Naive B cell (primary cell): ENCODE measurements at regions not wholly inside any gene's neighbourhood (a gene's known extent, or its start where the extent isn't known, plus 50 kb on each side); places are given as distances from the start of the nearest gene placed in this dataset.

Experiments used
- ATAC-seq, 2 donors: fragments of 150-1000 bp; cut with Tn5 transposase; 2 replicates each; pipeline ENCODE4 v1.10.0; 2021; ENCODE audit warnings: low read depth in 2 of 2, mild to moderate bottlenecking in 2 of 2, moderate library complexity in 2 of 2
- DNase-seq: peaks from one replicate; pipeline ENCODE4 v3.0.0; 2022
- H3K27ac Mint-ChIP-seq, 6 donors: one replicate each; pipeline ENCODE4 v1.8.0; 2020 to 2022; ENCODE audit warnings: mild to moderate bottlenecking in 6 of 6, mixed read lengths in 6 of 6, moderate library complexity in 5 of 6, inconsistent platforms in 2 of 6
- H3K27me3 Mint-ChIP-seq, 3 donors: one replicate each; pipeline ENCODE4 v1.8.0; 2021 to 2022; ENCODE audit warnings: mixed read lengths in 3 of 3, mild to moderate bottlenecking in 1 of 3
- H3K36me3 Mint-ChIP-seq, 2 donors: one replicate each; pipeline ENCODE4 v1.8.0; 2020 to 2022; ENCODE audit warnings: mixed read lengths in 2 of 2, inconsistent platforms in 1 of 2, mild to moderate bottlenecking in 1 of 2
- H3K4me1 Mint-ChIP-seq, 3 donors: one replicate each; pipeline ENCODE4 v1.8.0; 2020 to 2022; ENCODE audit warnings: mixed read lengths in 3 of 3, inconsistent platforms in 1 of 3, mild to moderate bottlenecking in 1 of 3, moderate library complexity in 1 of 3
- H3K4me3 Mint-ChIP-seq, 8 donors: one replicate each; pipeline ENCODE4 v1.8.0; 2020 to 2022; ENCODE audit warnings: mild to moderate bottlenecking in 8 of 8, mixed read lengths in 8 of 8, moderate library complexity in 8 of 8, inconsistent platforms in 2 of 8
- H3K9me3 Mint-ChIP-seq, 7 donors: one replicate each; pipeline ENCODE4 v1.8.0; 2020 to 2022; ENCODE audit warnings: mixed read lengths in 7 of 7, mild to moderate bottlenecking in 5 of 7, inconsistent platforms in 2 of 7, moderate library complexity in 1 of 7

DNA sequence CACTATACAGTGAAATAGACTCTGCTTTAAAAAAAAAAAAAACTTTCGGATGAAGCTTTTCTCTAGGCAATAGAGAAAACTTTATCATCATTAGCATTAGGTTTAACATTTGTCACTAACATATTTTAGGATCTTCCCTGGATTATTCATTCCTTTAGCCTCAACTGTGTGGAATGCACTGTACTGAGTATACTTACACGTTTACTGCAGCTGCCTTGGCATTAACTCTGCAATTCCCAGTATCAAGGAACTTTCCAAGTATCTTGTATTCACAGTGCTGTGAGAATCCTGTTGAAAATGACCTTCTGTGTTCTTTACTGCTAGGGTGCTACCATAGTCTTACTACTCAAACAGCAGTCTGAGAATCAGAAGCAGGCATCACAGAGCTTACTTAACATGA, 328.2 kb upstream of the COL3A1 start:
- no peak overlapping the region for H3K27ac Mint-ChIP-seq
- DNase-seq (no peak), ATAC-seq (no peak)
- no peaks in the 10 kb centered on the region for H3K27me3 Mint-ChIP-seq
- peaks cover 0 to 6% (median 5%) of the 10 kb centered on the region in 7 donors for H3K9me3 Mint-ChIP-seq
- no peak overlapping the region for H3K4me3 Mint-ChIP-seq
- no peaks in the 10 kb centered on the region for H3K4me1 Mint-ChIP-seq
- no peaks in the 10 kb centered on the region for H3K36me3 Mint-ChIP-seq

DNA sequence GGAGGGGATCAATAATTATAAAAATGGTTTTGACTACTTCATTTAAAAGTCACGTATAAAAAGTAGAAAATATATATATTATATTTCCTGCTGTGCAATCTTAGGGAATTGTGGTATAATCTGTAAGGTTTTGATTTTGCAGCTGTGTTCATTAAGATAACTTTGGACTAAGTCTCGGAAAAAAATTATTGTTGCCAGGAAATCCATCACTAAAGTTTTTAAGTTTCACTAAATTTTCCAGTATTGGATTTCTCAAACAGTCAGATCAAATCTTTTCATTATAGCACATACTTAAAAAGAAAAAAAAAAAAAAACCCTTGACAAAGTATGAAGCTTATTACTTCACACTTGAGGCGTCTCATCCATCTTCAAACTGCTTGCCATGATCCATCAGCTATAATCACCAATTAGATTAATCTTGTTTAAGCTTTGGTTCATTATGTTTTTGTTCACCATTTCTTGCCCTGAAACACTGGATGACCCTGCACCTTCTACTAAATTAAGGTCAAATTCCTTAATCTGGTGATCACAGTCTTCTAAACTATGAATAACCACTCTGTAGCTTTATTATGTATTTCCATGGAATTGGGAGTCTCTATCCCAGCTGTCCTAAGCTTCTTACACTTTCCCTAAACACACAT, 326.6 kb upstream of the COL3A1 start:
- ATAC-seq, result no peak
- Mint-ChIP-seq H3K27ac (no peak overlapping the region), H3K4me3 (no peak overlapping the region), H3K36me3 (no peaks in the 10 kb centered on the region), H3K4me1 (no peaks in the 10 kb centered on the region), H3K27me3 (no peaks in the 10 kb centered on the region), H3K9me3 (peaks cover 0 to 11% (median 4%) of the 10 kb centered on the region in 7 donors)
- no peak for DNase-seq

DNA sequence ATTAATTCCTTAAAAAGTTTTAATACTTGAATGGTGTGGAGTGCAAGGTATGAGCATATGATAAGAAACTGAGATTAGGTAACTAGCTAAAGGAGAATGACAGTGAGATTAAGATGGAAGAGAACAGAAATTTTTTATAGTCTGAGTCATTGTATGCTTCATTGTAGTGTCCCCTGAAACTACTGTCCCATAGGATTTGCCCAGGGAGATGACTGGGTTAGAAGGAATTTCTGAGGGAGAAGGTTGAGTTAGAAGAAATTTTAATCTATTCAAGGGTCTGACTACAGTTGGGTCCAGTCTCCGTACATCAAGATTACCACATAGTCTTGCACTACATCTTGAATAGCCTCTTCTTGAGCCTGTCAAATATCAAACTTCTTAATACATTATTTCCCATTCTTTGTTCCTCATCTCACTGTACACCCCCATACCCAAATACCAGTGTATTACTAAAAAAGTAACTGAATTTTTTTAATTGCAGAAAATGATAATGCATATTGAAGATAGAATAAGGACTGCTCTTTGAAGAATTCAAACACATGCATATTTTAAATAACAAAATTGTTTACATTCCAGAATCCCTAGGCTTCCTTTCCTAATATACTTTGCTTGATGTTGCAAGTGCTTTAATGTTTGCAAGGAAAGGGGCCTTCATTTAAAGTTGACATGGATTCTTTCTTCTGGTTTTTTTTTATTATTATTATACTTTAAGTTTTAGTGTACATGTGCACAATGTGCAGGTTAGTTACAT, 314.3 kb upstream of the COL3A1 start:
- H3K4me1 Mint-ChIP-seq, result no peaks in the 10 kb centered on the region
- no peaks in the 10 kb centered on the region for H3K36me3 Mint-ChIP-seq
- H3K27ac Mint-ChIP-seq, result no peak overlapping the region
- H3K27me3 Mint-ChIP-seq, result no peaks in the 10 kb centered on the region
- peaks cover 0 to 3% (median 0%) of the 10 kb centered on the region in 7 donors for H3K9me3 Mint-ChIP-seq
- ATAC-seq, result no peak
- DNase-seq, result no peak
- no peak overlapping the region for H3K4me3 Mint-ChIP-seq

DNA sequence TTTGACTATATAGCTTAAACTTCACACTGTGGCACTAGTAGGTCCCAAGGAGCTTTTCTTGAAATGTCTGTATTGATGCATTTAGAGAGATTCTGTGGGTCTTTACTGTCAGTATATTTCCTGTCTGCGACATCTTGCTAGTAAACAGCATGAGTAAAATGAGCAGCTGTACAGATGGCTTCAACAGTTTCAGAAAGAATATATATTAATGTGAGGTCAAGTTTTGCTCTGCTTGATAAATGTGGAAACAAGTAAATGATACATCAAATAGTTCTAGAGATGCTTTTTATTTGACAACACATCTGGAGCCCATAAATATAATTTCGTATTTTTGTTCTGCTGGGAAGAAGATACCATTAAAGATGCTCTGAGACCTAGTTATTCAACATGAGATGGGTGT, 310.9 kb upstream of the COL3A1 start:
- H3K36me3 Mint-ChIP-seq, result no peaks in the 10 kb centered on the region
- H3K27me3 Mint-ChIP-seq, result no peaks in the 10 kb centered on the region
- H3K4me3 Mint-ChIP-seq, result no peak overlapping the region

DNA sequence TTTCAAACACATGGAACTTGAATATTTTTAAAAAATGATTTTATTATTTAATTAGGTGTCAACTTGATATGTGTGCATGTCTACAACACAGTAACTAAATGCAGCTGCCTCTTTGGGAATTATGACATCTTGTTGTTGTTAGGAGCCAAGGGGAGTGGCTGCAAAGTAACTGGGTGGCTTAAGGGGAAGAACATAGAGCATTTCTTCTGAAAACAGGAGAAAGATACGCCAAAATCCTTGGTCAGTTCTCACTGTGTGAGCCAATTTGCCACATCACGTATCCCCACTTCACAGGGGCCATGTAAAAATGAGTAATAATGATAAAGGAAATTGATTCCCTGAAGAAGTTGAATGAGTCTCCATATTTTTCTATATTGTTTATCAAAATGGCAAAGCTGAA, 309.8 kb upstream of the COL3A1 start:
- no peak for ATAC-seq
- Mint-ChIP-seq H3K36me3 (no peaks in the 10 kb centered on the region), H3K27ac (no peak overlapping the region), H3K4me1 (no peaks in the 10 kb centered on the region), H3K9me3 (peaks cover 0 to 3% (median 0%) of the 10 kb centered on the region in 7 donors), H3K27me3 (no peaks in the 10 kb centered on the region), H3K4me3 (no peak overlapping the region)
- no peak for DNase-seq

More for the DNA sequence above, 310.9 kb upstream of the COL3A1 start:
- no peak for DNase-seq
- ATAC-seq, result no peak
- H3K27ac Mint-ChIP-seq, result no peak overlapping the region
- peaks cover 0 to 3% (median 0%) of the 10 kb centered on the region in 7 donors for H3K9me3 Mint-ChIP-seq
- no peaks in the 10 kb centered on the region for H3K4me1 Mint-ChIP-seq

DNA sequence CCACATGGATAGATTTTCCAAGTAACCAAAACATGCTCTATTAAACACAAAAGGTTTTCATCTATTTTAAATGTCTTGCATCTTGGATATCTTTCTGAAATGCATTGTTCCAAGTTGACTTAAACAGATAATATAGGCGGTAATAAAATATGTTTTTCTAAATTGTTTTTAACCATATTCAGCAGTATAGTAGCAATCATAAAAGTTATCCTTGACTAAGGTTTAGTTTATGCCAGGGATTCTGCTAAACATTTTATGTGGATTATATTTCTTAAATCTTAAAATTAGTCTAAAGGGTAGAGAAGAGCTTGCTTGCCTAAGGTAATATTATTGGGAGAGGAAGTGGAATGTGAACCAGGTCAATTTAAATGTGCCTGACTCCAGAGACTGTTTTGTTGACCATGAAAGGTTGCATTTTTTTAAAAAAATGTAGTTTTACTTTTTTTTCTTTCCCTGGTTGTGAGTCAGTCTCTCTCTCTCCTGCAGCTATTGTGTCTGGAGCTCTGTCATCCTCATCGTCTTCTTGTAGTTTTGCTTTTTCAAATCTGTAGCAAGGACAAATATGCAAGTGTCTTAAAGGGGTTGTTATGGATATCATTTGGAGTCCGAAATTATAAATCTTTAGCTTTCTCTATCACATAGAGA, 309.1 kb upstream of the COL3A1 start:
- no peaks in the 10 kb centered on the region for H3K36me3 Mint-ChIP-seq
- ATAC-seq, result no peak

DNA sequence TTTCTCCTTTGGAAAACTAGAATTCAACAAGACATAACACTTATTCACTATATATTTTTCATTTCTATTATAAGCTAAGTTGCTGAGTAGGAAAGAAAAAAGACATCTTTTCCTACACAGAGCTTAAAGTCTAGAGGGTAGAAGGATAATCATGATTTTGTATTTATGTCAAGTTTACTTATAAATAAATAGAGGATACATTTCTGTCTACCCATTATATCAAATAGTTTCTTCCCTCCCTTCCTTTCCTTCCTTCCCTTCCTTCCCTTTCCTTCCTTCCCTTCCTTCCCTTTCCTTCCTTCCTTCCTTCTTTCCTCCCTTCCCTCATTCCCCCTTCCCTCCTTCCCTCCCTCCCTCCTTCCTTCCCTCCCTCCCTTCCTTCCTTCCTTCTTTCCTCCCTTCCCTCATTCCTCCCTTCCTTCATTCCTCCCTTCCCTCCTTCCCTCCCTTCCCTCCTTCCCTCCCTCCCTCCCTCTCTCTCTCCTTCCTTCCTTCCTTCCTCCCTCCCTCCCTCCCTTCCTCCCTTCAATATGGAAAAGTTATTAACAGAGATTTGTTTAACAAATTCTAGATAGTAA, 308.4 kb upstream of the COL3A1 start:
- ATAC-seq (no peak), DNase-seq (no peak)
- Mint-ChIP-seq H3K27me3 (no peaks in the 10 kb centered on the region), H3K4me3 (no peak overlapping the region), H3K4me1 (no peaks in the 10 kb centered on the region), H3K9me3 (peaks cover 0 to 3% (median 0%) of the 10 kb centered on the region in 7 donors), H3K27ac (no peak overlapping the region), H3K36me3 (no peaks in the 10 kb centered on the region)

More for the DNA sequence above, 309.1 kb upstream of the COL3A1 start:
- no peaks in the 10 kb centered on the region for H3K27me3 Mint-ChIP-seq
- no peak overlapping the region for H3K27ac Mint-ChIP-seq
- no peak overlapping the region for H3K4me3 Mint-ChIP-seq
- no peak for DNase-seq
- peaks cover 0 to 3% (median 0%) of the 10 kb centered on the region in 7 donors for H3K9me3 Mint-ChIP-seq
- no peaks in the 10 kb centered on the region for H3K4me1 Mint-ChIP-seq

DNA sequence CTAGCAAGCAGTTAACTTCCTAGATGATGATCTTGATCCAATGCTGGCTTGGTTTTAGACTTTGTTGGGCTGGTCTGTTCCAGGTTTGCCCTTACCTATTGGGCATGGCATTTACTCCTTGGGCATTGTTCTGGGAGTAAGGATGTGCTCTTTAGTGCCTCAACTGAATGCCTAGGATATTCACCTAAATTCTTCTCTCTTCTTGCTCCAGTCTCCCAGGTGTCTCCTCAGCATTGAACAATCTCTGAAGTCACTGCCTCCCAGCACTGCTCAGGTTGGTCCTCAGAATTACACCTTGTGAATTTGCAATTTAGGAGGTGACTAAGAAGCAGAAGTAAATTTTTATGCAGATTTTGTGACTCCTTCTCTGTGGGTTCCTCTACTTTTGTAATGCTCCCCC, 307.7 kb upstream of the COL3A1 start:
- Mint-ChIP-seq H3K9me3 (peaks cover 0 to 3% (median 0%) of the 10 kb centered on the region in 7 donors), H3K4me3 (no peak overlapping the region)
- no peak for ATAC-seq

DNA sequence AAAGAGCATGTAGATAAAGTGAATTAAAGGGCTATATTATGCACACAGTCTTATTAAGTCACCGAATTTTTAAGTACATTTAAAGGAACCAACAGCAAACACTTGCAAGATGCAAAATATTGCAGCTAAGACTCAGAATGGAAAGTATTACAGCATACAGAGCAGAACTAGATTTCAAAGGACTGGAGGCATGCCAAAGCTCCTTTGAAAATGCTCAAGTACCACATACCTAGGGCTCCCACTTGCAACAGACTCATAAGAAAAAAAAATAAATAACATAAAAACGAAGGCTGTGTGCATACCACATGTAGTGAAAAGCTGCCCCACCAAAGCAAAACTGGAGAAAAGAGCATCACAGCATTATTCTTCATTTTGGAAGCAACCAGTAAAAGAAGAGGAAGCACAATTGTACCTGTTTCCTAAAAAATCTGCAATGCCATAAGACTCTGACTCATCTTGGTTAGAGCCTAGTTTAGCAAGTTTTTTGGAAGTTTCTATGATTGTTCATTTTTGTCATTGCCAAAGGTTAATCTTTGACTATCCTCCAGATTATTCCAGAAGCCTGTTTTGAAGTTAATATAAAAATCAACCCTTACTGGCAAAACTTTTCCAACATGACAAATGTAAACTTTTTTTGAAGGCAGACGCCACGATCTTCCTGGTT, 306.0 kb upstream of the COL3A1 start:
- Mint-ChIP-seq H3K4me1 (no peaks in the 10 kb centered on the region), H3K4me3 (no peak overlapping the region), H3K9me3 (peaks cover 0 to 4% (median 3%) of the 10 kb centered on the region in 7 donors), H3K36me3 (no peaks in the 10 kb centered on the region), H3K27ac (no peak overlapping the region), H3K27me3 (no peaks in the 10 kb centered on the region)
- ATAC-seq (no peak), DNase-seq (no peak)

More for the DNA sequence above, 307.7 kb upstream of the COL3A1 start:
- no peaks in the 10 kb centered on the region for H3K27me3 Mint-ChIP-seq
- no peak overlapping the region for H3K27ac Mint-ChIP-seq
- H3K4me1 Mint-ChIP-seq, result no peaks in the 10 kb centered on the region
- no peaks in the 10 kb centered on the region for H3K36me3 Mint-ChIP-seq
- DNase-seq, result no peak

DNA sequence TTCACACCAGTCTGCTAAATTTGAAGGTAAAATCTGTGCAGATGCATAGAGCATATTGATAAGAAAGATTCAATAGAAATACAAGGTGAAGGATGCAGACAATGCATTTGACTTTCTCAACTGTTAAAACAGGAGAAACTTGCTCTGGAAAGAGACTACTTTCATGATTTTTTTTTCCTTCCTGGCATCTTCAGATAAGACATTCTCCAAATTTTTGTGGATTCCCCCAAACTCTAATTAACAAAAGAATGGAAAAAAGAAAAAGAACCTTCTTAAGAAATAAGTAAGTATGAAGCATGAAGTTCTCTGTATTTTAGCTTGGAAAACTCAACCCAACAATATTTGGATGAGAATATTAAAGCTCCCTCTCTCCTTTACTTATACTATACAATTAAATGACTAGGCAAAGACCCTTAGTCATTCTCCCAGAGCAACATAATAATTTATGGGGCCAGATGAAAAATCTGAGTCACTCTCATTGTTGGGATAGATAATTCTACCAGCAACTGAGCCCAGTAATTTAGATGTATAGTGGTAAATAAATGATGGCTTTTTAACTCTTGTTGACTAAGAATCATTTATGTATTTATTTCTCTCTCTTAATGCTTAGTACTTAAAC, 298.7 kb upstream of the COL3A1 start:
- no peak overlapping the region for H3K4me3 Mint-ChIP-seq
- no peak overlapping the region for H3K27ac Mint-ChIP-seq
- no peaks in the 10 kb centered on the region for H3K4me1 Mint-ChIP-seq
- no peak for ATAC-seq
- H3K27me3 Mint-ChIP-seq, result no peaks in the 10 kb centered on the region
- no peak for DNase-seq
- peaks cover 0 to 6% (median 3%) of the 10 kb centered on the region in 7 donors for H3K9me3 Mint-ChIP-seq
- no peaks in the 10 kb centered on the region for H3K36me3 Mint-ChIP-seq

DNA sequence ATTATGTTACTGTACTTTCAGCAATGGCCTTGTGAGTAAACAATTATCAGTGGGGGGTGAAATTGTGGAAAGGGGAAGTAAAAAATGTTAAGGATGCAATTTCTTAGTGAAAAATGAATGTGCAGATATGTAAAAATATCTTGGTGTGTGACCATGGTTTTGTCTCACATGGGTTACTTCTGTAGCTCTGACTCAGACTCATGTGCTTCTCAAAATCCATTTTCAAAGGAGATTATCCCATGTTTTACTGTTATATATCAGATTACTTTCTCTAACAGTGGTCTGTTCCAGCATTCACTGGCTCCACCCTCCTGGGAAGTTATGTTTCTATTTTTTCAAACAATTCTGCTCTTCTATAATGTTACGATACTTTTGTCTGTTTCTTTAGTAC, 298.2 kb upstream of the COL3A1 start:
- H3K27ac Mint-ChIP-seq, result no peak overlapping the region
- ATAC-seq (no peak), DNase-seq (no peak)
- H3K4me3 Mint-ChIP-seq, result no peak overlapping the region
- H3K4me1 Mint-ChIP-seq, result no peaks in the 10 kb centered on the region
- peaks cover 0 to 6% (median 3%) of the 10 kb centered on the region in 7 donors for H3K9me3 Mint-ChIP-seq
- H3K36me3 Mint-ChIP-seq, result no peaks in the 10 kb centered on the region
- H3K27me3 Mint-ChIP-seq, result no peaks in the 10 kb centered on the region

DNA sequence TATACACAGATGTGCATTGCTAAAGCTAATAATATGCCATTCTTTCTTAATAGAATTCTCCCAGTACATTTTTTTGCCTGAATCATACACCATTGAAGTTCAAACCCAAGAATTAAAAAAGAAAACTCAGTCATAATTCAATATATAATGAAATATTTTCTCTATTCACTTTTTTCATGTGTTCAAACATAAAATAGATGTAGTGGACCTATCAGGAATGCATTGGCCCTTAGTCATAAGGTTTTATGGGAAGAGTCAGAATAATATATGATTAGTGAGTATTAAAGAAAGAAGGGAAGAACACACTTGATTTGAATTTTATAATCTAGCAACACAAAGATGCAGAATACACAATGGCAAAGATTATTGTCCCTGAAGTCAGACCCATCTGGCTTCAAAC, 297.0 kb upstream of the COL3A1 start:
- no peak for DNase-seq
- no peak for ATAC-seq
- H3K27me3 Mint-ChIP-seq, result no peaks in the 10 kb centered on the region
- H3K9me3 Mint-ChIP-seq, result peaks cover 0 to 7% (median 3%) of the 10 kb centered on the region in 7 donors
- H3K4me1 Mint-ChIP-seq, result no peaks in the 10 kb centered on the region
- no peak overlapping the region for H3K27ac Mint-ChIP-seq
- H3K4me3 Mint-ChIP-seq, result no peak overlapping the region
- no peaks in the 10 kb centered on the region for H3K36me3 Mint-ChIP-seq

DNA sequence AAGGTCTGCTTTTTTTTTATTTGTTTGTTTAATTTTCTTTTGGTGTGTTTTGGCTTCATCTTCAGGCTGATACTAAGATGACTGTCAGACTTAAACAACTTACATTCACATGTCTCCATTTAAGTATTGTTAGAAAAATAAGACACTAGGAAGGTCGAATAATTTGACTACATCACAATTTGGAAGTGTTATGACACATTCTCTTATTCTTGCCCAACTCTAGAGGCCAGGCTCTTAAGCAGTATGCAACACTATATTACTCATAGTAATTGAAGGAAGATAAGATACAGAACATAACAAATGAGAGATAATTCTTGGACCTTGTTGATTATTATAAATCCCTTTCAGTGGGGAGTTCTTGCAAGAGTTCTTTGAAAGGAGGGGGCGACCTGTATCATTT, 295.3 kb upstream of the COL3A1 start:
- DNase-seq (no peak), ATAC-seq (no peak)
- no peaks in the 10 kb centered on the region for H3K27me3 Mint-ChIP-seq
- no peak overlapping the region for H3K4me3 Mint-ChIP-seq
- no peaks in the 10 kb centered on the region for H3K36me3 Mint-ChIP-seq
- H3K27ac Mint-ChIP-seq, result no peak overlapping the region
- peaks cover 0 to 11% (median 4%) of the 10 kb centered on the region in 7 donors for H3K9me3 Mint-ChIP-seq
- no peaks in the 10 kb centered on the region for H3K4me1 Mint-ChIP-seq
